NCI-H187 (cell line): ENCODE measurements at regions not wholly inside any gene's neighbourhood (a gene's known extent, or its start where the extent isn't known, plus 50 kb on each side); places are given as distances from the start of the nearest gene placed in this dataset.

ENCODE experiments used
- DNase-seq, 2 experiments: peaks; one replicate each; lab custom pipeline; 2025; lab: John Stamatoyannopoulos, UW

DNA sequence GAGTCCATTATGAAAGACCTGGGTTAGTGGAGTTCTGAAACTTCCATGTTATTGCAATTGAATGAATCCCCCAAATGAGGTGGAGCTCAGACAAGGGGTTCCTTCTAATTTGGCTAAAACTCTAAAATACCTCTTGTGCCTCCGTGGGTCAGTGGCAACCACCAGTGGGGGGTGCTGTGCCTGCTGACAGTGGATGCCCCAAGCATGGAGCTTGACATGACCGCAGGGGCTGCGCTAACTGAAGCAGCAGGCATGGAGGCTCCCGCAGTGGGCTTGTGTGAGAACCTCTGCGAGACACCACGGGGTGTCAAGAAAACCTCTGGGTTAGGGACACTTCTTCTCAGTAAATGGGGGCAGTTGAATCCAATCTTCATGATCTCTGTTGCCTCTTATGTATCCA is 200.5 kb downstream of the DRD1 start:
- DNase-seq: no peak

GRCh38 chr5:175242207-175242606 is 201.8 kb downstream of the DRD1 start:
- no peak for DNase-seq

DNA sequence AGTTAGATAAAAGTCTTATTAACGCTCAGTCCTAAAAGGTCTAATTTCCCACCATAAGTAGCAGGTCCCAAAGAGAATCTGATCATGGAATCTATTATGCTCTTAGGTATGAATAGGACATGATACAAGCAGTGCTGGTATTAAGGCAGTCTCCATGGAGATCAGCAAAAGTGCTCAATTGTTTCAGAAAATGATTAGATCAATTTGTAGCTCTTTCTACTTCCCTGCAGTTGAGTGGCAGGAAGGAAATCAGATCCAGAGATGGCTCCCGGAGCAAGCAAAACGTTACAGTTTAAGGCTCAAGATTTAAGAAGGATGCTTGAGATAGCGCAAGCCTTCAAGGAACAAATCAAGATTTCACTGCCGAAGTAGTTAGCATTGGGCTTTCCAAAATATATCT is 205.7 kb downstream of the DRD1 start:
- no peak for DNase-seq

DNA sequence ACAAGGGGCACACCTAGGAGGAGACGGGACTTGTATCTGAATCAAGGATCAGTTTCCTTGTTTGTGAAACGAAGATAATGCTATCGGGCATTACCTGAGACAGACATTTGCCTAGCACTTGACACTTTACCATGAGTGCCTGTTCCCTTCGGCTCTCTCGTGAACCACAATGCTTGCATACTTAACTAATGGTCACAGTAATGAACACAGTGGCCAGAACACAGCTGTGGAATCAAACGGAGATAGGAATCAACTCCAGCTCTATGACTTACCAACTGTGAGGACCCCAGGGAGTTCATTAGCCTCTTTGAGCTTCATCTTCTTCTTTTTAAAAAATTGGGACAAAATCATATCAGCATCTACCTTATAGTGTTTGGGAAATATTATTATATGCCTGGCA is 207.8 kb downstream of the DRD1 start:
- peak in 1 of 2 experiments; percentile 4 for DNase-seq

DNA sequence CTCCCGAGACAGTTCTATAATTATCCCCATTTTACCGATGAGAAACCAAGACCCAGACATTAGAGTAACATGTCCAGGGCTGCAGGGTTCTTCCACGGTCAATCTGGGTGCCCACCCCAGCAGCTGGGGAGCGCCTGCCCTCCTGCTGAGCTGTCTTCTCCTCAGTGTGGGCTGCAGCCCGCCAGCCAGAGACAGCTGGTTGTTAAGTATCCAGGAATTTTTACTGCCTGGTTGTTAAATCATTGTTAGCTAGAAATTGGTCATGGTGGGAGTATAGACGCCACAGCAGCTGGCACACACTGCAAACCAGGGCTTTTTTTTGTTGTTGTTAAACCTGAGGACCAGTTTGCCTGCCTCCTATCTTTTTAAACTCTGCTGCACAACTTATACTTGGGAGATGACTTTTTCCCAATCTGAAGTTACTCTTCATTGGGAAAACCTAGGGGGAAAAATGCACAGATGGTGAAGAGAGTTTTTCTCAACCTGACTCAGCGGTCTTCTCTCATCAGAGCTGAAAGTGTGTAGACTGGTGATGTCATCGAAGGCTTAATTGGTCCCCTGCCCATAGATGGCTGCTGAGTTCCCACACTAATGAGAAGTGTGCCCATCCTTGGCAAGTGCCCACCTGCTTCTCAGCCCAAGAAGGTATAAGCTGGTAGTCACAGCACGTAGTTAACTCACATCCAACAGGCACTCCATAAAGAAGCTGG is 208.6 kb downstream of the DRD1 start:
- DNase-seq: no peak

- DNase-seq: no peak
These were observed 213.7 kb downstream of the DRD1 start for GRCh38 chr5:175230299-175230698.

DNA sequence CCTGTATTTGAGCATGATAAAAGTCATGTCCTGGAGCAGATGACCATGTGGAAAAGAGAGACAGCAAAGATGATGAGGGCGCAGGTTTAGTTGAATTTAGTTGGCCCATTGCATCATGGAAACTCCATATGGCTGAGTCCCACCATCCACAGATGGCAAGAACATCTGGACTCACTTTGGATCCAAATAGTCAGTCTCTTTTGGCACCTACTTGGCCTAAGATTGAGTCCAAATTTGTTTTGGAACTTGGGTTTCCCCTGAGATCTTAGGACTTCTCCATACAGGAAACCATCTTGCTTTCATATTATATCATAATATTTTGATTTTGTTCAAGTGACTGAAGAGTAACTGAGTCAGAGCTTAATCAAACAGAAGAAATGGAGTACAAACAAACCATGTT is 217.5 kb downstream of the DRD1 start:
- DNase-seq: no peak

GRCh38 chr5:175223291-175223690 is 220.7 kb downstream of the DRD1 start:
- no peak for DNase-seq

- DNase-seq: no peak
These were observed 221.4 kb downstream of the DRD1 start for GRCh38 chr5:175222621-175223020.

DNA sequence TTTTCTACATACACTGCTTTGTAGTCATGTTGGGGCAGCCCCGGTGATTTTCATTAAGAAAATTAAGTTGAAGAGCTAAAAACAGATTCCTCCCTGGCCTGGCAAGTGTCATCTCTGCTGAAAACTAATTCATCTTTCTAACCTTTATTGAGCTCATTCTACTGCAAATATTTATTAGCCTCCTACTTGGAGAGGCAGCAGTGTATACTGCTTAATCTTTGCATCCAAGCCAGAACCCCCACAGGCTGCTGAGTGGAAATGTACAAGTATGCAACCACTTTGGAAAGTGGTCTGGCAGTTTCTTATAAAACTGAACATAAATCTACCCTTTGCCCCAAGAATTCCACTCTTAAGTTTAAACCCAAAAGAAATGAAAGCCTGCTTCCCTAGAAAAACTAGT is 223.4 kb downstream of the DRD1 start:
- DNase-seq: no peak

DNA sequence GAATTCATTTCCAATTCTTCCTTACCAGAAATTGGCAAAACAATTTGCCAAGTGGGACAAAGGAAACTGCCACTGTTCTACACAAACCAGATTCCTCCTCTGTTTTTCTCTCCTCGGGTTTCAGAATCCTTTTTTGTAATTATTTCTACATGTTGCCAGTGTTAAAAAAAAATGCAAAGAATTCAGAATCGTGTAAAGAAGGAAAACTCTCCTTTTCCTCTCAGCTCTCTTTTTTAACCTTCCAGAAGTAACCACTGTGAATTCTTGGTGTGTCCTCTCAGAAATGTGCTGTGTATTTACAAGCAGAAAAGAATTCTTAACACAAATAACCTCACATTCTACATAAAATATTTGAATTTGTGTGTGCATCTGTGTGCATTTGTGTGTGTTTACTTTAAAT is 224.6 kb downstream of the DRD1 start:
- DNase-seq: no peak

DNA sequence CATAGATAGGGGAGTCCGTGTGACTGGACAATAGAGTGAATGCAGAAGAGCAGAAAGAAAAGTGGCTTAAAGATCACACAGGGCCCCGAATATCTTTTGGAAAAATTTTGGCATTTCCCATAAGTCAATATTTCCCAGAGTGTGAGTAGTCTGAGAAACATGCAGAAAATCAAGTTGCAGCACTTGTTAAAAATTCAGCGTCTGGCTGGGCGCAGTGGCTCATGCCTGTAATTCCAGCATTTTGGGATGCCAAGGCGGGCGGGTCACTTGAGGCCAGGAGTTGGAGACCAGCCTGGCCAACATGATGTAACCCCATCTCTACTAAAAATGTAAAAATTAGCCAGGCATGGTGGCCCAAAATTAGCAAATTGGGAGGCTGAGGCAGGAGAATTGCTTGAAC is 227.0 kb downstream of the DRD1 start:
- no peak for DNase-seq

DNA sequence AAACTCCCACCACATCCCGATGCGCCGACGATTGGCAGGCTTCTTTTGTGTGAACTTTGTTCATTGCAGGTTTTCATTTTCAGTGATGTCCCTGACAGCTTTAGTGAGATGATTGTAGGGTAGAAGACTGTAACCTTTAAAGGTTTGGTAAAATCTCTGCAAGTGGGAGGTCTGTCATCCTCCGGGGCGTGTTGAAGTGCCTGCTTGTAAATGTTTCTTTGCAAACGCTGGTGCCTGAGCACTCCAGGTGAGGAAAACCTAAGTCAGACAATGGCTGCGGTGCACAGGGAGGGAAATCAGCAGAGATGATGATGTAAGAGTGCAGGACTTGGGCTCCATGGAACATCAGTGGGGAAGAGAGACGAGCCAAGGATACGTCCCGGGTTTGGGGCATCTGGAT is 228.1 kb downstream of the DRD1 start:
- peak in 1 of 2 experiments; percentile 2 for DNase-seq

DNA sequence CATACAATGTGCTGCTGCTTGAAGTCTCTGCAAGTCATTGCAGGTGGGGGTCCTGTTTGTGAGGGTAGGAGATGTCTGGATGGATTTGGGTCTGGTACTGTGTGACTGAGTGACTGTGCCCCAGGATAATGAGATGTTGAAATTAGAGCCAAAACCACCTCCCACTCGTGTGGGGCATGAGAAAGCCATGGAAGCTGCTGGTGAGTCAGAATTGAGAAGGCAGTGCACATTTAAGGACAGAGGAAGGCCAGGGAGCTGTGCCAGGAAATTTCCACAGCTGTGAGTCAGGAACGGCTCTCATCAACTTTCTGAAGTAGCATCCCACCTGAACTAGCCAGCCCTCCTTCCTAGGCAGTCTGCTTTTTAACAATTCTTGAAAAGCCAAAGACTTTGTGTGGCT is 229.8 kb downstream of the DRD1 start:
- DNase-seq: no peak

DNA sequence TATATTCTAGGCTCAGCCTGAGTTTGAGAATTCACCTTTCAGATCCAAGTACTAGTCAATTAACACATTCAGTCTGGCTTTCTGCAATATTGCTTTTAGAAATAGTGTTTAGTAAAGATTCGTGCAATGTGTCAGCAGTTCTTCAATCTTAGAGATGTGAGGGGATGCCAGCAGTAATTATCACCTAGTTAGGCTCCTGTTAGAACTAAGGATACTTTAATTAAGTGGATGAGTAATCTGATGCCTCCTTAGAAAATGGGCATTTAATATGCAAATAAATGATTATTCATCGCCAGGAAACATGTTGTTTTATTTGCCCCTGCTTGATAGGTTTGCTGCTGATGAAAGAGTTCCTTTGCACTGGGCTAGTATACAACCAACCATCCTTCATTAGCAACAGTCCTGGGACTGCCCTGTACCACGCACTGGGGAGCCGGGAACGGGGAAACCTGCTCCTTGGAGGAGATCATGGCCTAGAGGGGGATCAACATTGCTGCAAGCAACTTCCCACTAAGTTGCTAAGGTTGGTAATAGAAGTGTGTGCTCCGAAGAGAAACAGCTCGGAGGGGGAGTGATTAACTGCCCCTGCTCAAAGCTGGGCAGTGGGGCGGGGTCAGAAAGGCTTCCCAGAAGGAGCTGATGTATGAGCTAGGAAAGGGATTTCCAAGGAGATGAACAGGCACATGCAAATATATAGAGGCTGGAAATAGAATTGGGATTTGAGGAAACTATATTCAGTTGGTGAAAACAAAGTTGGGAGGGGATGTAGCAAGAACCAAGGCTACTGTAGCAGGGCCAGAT is 231.8 kb downstream of the DRD1 start:
- no peak for DNase-seq

DNA sequence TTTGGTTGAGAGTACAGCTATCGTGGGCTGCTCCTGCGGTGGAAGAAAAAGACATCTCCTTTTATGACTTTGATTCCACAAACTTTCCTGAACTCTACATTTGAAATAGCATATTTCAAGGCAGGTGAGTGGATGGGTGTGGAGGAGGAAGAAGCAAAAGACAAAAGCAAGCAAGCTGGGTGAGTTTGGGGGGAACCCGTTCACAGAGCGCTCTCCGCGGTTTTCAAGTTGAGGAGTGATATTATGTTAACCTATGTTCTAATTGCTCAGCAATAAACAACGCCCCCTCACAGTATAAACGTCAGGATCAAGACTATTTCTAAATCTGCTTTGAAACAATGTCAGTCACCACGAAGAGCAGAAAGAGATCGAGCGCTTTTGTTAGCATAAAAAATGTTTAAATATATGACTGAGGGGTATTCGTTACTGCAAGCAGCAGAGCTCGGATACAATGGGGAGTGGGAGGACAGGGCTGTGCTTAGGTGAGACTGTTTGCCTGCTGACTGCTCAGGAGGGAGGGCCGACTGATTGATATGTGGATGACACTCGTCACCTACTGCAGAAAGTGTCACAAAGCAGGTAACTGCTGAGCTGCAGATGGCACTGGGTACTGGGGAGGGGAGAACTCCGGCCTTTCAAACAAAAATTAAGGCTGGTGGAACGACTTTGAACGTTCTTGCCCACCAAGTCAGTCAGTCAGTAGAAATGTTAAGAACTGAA is 236.5 kb downstream of the DRD1 start:
- DNase-seq: no peak

GRCh38 chr5:175206669-175207068 is 237.3 kb downstream of the DRD1 start:
- DNase-seq: no peak

DNA sequence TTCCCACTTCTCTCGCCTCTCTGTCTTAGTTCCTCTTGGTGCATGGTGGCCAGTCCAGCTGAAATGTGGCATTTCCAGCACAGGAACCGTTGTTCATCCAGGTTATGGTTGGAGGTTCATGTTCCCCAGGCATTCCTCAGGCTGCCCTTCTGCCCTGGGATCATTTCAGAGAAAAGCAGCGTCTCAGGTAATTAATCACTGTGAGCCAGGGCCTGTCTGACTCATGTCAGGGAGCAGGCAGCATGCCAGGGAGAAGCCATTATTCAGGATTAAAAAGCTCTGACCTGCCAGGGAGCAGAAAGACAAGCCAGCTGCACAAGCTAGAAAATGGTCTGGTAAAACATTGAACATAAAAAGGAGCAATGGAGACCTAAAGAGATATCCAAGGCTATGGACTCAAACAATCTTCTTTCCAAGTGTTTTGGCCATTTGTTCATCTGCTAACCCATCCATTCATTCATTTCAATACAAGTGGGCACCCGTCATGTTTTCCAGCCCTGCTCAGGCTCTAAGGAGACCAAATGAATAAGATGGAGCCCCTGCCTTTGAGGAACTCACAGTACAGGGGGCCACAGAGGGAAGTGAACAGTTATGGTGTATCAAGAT is 241.4 kb downstream of the DRD1 start:
- peak in 1 of 2 experiments; percentile 18 for DNase-seq

- no peak for DNase-seq
These were observed 242.6 kb downstream of the DRD1 start for GRCh38 chr5:175201393-175201792.

GRCh38 chr5:175195698-175196656 is 248.0 kb downstream of the DRD1 start:
- peak in 1 of 2 experiments; percentile 9 for DNase-seq

GRCh38 chr5:175181331-175181730 is 262.7 kb downstream of the DRD1 start:
- DNase-seq: no peak
